Adrenal gland (tissue), 5 donors: ENCODE measurements at regions not wholly inside any gene's neighbourhood (a gene's known extent, or its start where the extent isn't known, plus 50 kb on each side); places are given as distances from the start of the nearest gene placed in this dataset.

Experiments
- CTCF ChIP-seq, 6 experiments: fragments of 450-650 bp in 4 of 6; fragments of 200-600 bp in 2 of 6; sonication (generic) in 1 of 6; IDR thresholded peaks; 1 replicate in 5 of 6; 2 replicates in 1 of 6; pipeline versions ENCODE4 v1.5.1 to v1.8.0; 2016 to 2021; ENCODE audit warnings: antibody characterized with exemption in 6 of 6, mild to moderate bottlenecking in 2 of 6, moderate library complexity in 1 of 6
- POLR2A ChIP-seq, 2 donors: fragments of 450-650 bp; IDR thresholded peaks; one replicate each; pipeline ENCODE4 v1.6.1; 2017; ENCODE audit warnings: antibody characterized with exemption in 2 of 2, mild to moderate bottlenecking in 2 of 2, moderate library complexity in 1 of 2
- donor health status: DM: no; HTN: no; CAD: no.

- TF ChIP-seq CTCF (IDR thresholded peaks at IDR 0.05) (no peak), POLR2A (IDR thresholded peaks at IDR 0.05) (no peak)
These were observed 254.8 kb upstream of the IRX4 start for GRCh38 chr5:2137444-2138050.
